Left lung (tissue), 4 donors: ENCODE measurements at regions not wholly inside any gene's neighbourhood (a gene's known extent, or its start where the extent isn't known, plus 50 kb on each side); places are given as distances from the start of the nearest gene placed in this dataset.
A peak's percentile ranks its signal among the peaks of the same experiment; 100 is the strongest.
"Not testable (repeated sequence)": the region's sequence is repeated elsewhere in the genome, so short reads cannot be mapped to it uniquely, and the experiment has no call there.

Source experiments
- ATAC-seq: fragments of 200-7000 bp; cut with Tn5 transposase; one replicate; pipeline ENCODE4 v1.9.1; 2020; ENCODE audit warnings: moderate library complexity
- DNase-seq, 4 donors: peaks; one replicate each; pipeline ENCODE4 v3.0.0-alpha.2; 2013 to 2020
- H3K27ac ChIP-seq, 2 donors: fragments of 200-600 bp; sonication (generic) in 1 of 2; one replicate each; pipeline versions ENCODE4 v1.5.0 to v1.8.0; 2020 to 2021
- H3K27me3 ChIP-seq, 2 donors: fragments of 200-600 bp; sonication (generic) in 1 of 2; one replicate each; pipeline versions ENCODE4 v1.5.0 to v1.8.0; 2020 to 2021
- H3K36me3 ChIP-seq, 2 donors: fragments of 200-600 bp; sonication (generic) in 1 of 2; one replicate each; pipeline versions ENCODE4 v1.5.0 to v1.8.0; 2020 to 2021
- H3K4me1 ChIP-seq, 2 donors: fragments of 200-600 bp; one replicate each; pipeline ENCODE4 v1.8.0; 2021
- H3K4me3 ChIP-seq, 2 donors: fragments of 200-600 bp; sonication (generic) in 1 of 2; one replicate each; pipeline versions ENCODE4 v1.5.0 to v1.8.0; 2020 to 2021; ENCODE audit warnings: mild to moderate bottlenecking in 1 of 2
- H3K9me3 ChIP-seq, 2 donors: fragments of 200-600 bp; sonication (generic) in 1 of 2; one replicate each; pipeline versions ENCODE4 v1.5.0 to v1.8.0; 2020 to 2021
- intact Hi-C, 2 donors: fragments of 100-400 bp; cut with DNase I; formaldehyde crosslinking; loops; one replicate each; pipeline versions ENCODE4 v1.11.2 to v1.14.2; 2022
- TF ChIP-seq, protein P1 (sequence below), 2 donors: fragments of 200-600 bp; sonication (generic) in 1 of 2; IDR thresholded peaks; one replicate each; pipeline versions ENCODE4 v1.5.0 to v1.8.0; 2021; ENCODE audit warnings: antibody characterized with exemption in 2 of 2
- donor health status: DM: no; HTN: yes; CAD: no.
- donor health status: DM: no; HTN: no; CAD: no.

DNA sequence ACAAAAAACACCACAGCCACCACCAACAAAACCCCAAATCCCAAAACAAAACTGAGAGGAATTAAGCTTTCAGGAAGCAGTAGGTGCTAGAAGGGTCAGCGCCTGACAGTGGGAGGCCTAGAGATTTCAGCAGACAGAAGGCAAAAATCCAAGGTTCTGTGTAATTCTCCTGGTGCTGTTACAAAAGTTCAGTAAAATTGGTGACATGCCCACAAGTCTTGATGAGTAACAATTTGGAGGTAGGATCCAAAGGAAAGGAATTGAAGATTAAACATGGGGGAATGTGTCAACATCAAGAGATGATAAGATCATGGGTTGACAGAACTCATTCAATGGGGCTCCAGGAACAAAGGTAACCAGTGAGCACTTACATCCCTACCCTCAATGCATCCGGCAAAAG, 653.8 kb upstream of the CPEB2 start:
- no peaks in the 10 kb centered on the region for H3K36me3 ChIP-seq
- intact Hi-C loops, result no loop called here
- H3K4me1 ChIP-seq, result peaks cover 0 to 5% of the 10 kb centered on the region in 2 donors
- H3K4me3 ChIP-seq, result no peak overlapping the region
- DNase-seq (no peak), ATAC-seq (no peak)
- no peak overlapping the region for H3K27ac ChIP-seq
- no peaks in the 10 kb centered on the region for H3K9me3 ChIP-seq
- no peaks in the 10 kb centered on the region for H3K27me3 ChIP-seq
- TF ChIP-seq, protein P1, sequence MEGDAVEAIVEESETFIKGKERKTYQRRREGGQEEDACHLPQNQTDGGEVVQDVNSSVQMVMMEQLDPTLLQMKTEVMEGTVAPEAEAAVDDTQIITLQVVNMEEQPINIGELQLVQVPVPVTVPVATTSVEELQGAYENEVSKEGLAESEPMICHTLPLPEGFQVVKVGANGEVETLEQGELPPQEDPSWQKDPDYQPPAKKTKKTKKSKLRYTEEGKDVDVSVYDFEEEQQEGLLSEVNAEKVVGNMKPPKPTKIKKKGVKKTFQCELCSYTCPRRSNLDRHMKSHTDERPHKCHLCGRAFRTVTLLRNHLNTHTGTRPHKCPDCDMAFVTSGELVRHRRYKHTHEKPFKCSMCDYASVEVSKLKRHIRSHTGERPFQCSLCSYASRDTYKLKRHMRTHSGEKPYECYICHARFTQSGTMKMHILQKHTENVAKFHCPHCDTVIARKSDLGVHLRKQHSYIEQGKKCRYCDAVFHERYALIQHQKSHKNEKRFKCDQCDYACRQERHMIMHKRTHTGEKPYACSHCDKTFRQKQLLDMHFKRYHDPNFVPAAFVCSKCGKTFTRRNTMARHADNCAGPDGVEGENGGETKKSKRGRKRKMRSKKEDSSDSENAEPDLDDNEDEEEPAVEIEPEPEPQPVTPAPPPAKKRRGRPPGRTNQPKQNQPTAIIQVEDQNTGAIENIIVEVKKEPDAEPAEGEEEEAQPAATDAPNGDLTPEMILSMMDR (IDR thresholded peaks at IDR 0.05), result no peak

DNA sequence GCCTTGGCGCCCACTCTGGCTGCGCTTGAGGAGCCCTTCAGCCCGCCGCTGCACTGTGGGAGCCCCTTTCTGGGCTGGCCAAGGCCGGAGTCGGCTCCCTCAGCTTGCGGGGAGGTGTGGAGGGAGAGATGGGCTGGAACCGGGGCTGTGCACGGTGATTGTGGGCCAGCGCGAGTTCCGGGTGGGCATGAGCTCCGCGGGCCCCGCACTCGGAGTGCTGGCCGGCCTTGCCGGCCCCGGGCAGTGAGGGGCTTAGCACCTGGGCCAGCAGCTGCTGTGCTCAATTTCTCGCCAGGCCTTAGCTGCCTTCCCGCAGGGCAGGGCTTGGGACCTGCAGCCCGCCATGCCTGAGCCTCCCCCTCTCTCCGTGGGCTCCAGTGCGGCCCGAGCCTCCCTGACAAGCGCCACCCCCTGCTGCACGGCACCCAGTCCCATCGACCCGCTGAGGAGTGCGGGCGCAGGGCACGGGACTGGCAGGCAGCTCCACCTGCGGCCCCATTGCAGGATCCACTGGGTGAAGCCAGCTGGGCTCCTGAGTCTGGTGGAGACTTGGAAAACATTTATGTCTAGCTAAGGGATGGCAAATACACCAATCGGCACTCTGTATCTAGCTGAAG, 643.6 kb upstream of the CPEB2 start:
- H3K27me3 ChIP-seq, H3K9me3 ChIP-seq, H3K4me3 ChIP-seq, H3K4me1 ChIP-seq, H3K27ac ChIP-seq, ATAC-seq, intact Hi-C loops, H3K36me3 ChIP-seq: not testable (repeated sequence)
- peak in 1 of 4 donors; percentile 51 for DNase-seq

DNA sequence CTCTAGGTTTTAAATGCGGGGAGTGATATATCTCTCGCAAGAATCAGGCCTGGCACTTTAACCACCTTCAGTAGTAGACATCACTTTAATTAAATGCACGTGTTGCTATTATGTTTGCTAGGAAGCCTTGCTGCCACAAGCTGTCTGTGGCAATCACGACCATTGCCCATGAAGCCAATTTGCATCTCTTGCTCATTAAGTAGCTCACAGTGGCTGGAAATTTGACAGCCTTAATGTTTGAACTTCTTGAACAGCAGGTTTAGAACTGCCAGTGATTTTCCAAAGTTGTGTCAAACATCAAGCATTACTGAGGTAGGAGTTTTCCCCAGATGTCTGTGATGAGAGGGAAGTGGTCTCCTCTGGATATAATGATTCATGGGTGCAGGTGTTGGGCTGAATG, 642.3 kb upstream of the CPEB2 start:
- no peaks in the 10 kb centered on the region for H3K36me3 ChIP-seq
- H3K27me3 ChIP-seq, result no peaks in the 10 kb centered on the region
- intact Hi-C loops, result no loop called here
- TF ChIP-seq, protein P1 (IDR thresholded peaks at IDR 0.05), result no peak
- no peaks in the 10 kb centered on the region for H3K4me1 ChIP-seq
- H3K27ac ChIP-seq, result no peak overlapping the region
- no peak for DNase-seq
- no peak overlapping the region for H3K4me3 ChIP-seq
- no peak for ATAC-seq
- no peaks in the 10 kb centered on the region for H3K9me3 ChIP-seq

DNA sequence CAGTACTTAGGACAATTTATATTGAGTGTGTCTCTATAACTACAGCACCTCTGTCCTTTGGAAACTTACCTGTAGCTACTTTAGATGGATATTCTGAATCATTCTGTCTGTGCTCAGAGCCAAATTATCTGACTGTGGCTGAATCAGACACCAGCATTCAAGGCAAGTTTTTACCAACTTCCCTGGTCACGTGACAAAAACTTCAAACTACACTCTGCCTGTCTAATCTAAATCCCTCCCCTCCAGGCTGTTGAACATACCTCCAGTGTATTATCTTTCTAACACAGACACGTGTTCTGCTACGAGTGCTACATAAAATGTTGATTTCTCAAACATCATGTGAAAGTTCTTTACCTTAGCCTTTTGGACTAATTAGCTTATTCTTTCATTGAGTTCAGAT, 641.2 kb upstream of the CPEB2 start:
- intact Hi-C loops, result no loop called here
- DNase-seq, result no peak
- TF ChIP-seq, protein P1 (IDR thresholded peaks at IDR 0.05), result no peak

DNA sequence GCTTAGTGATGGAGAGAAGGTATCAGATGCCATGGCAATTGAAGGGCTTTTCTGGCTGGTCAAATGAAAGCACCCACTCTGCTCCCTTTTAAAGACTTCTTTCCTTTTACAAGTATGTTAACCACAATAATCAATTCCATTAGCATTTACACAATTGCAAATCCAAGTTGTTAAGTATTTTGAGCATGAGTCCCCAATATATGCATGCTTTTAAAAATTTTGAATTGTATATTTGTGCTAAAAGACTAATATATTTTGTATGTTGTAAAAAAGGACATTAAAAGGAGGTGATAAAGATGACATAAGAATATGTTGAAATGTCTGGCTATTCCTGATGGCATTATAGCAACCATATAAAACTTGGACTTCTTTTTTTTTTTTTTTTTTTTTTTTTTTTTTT, 639.9 kb upstream of the CPEB2 start:
- H3K4me3 ChIP-seq, result no peak overlapping the region
- no peaks in the 10 kb centered on the region for H3K9me3 ChIP-seq
- H3K27me3 ChIP-seq, result no peaks in the 10 kb centered on the region
- H3K36me3 ChIP-seq, result no peaks in the 10 kb centered on the region
- intact Hi-C loops, result no loop called here
- DNase-seq (no peak), ATAC-seq (no peak)
- no peaks in the 10 kb centered on the region for H3K4me1 ChIP-seq
- no peak overlapping the region for H3K27ac ChIP-seq
- TF ChIP-seq, protein P1 (IDR thresholded peaks at IDR 0.05), result no peak

More for the DNA sequence above, 641.2 kb upstream of the CPEB2 start:
- no peak for ATAC-seq
- no peaks in the 10 kb centered on the region for H3K4me1 ChIP-seq
- no peaks in the 10 kb centered on the region for H3K27me3 ChIP-seq
- H3K9me3 ChIP-seq, result no peaks in the 10 kb centered on the region
- H3K27ac ChIP-seq, result no peak overlapping the region
- H3K36me3 ChIP-seq, result no peaks in the 10 kb centered on the region
- H3K4me3 ChIP-seq, result no peak overlapping the region

DNA sequence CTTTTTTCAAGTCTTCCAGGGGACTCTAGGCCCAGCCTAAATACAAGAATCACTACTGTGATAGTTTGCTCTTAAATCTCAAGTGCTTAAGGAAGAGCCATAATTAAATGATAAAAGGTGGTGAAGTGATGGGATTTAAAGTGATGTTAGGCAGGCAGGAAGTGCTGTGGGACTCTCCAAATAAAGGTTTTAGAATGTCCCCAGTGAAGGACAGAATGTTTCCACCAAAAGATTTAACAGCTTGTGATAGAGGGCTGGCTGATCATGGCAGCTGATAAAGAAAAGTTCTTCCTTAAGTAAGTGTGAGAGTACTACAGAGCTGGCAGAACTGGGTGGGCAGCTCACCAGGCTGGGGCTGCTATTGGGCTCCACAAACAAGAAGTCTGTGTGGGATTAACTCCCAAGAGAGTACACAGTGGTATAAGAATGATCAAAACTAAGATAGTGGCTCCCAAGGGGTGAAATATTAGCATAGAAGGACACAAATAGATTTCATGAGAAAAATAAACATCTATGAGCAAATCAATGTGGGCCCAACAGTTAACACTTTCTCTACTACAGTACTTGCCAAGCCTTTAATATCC, 637.2 kb upstream of the CPEB2 start:
- intact Hi-C loops, result no loop called here
- Histone ChIP-seq H3K27me3 (no peaks in the 10 kb centered on the region), H3K4me1 (no peaks in the 10 kb centered on the region), H3K27ac (no peak overlapping the region), H3K9me3 (no peaks in the 10 kb centered on the region), H3K4me3 (no peak overlapping the region), H3K36me3 (no peaks in the 10 kb centered on the region)
- ATAC-seq (no peak), DNase-seq (no peak)
- TF ChIP-seq, protein P1 (IDR thresholded peaks at IDR 0.05), result no peak
